GM10248 (cell line): ENCODE measurements at regions not wholly inside any gene's neighbourhood (a gene's known extent, or its start where the extent isn't known, plus 50 kb on each side); places are given as distances from the start of the nearest gene placed in this dataset.

Experiments
- CTCF ChIA-PET: fragments of 300-600 bp; sonication (Branson Sonifier 250); formaldehyde crosslinking; extraction: SDS; loops from one replicate; lab custom pipeline; 2021; ENCODE audit warnings: antibody characterized with exemption; lab: Yijun Ruan, JAX
- POLR2A ChIA-PET: fragments of 350-650 bp; sonication (Branson Sonifier 250); formaldehyde crosslinking; extraction: SDS; loops from one replicate; lab custom pipeline; 2020; ENCODE audit warnings: antibody characterized with exemption; lab: Yijun Ruan, JAX
- DNase-seq: peaks from one replicate; pipeline ENCODE4 v3.0.0; 2012; ENCODE audit errors: extremely low spot score
- CTCF ChIP-seq: IDR thresholded peaks from 2 replicates; pipeline ENCODE4 v1.5.1; 2012; ENCODE audit warnings: mild to moderate bottlenecking, low read depth; ENCODE audit errors: extremely low read depth, missing control alignments, control extremely low read depth

DNA sequence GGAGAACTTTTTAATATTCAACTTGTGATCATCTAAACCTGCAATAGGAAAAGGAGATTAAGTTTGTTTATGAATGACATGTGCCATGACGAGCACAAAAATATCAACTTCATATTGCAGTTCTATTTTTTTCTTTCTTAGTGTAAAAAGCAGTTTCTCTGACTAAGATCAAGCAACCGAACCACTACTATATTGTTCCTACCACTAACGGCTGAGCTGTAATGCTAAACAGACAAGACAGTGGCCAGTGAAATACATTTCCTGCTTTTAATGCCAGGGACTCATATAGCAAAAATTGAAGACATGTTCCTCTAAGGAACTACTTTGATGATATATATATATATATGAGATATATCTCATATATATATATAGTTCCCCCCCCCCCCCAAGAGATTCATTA is 1705.6 kb upstream of the TMEFF2 start:
- ChIA-PET CTCF (interaction anchor here (2.2 kb wide), 1 partner anchor 10 kb away, joined by 4 read pairs; no protein-coding TSS in a partner anchor), POLR2A (no interaction called here)
- no peak for DNase-seq
- TF ChIP-seq CTCF: no peak

DNA sequence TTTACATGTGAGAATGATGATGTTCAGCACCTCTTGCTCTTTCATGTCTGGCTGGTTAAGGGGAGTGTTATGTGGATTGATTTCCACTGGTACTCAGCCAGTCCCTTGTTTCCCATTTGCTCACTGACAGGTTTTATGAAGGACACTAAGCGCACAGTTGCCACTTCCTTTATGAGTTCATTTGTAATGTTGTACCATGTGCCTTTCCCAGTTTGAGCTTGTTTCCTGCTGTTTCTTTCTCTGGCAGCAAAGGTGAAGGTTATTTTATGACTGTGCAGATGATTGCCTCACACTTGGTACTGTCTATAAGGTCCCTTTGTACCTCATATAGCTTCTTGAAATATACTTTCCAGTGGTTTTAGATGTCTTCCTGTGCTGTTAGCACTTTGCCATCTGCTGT is 1700.5 kb upstream of the TMEFF2 start:
- ChIA-PET POLR2A (no interaction called here), CTCF (interaction anchor here (1.1 to 2.2 kb wide), 3 partner anchors 9 to 16 kb away, joined by 3 to 5 read pairs (median 3); no protein-coding TSS in a partner anchor)
- no peak for TF ChIP-seq CTCF
- no peak for DNase-seq

- POLR2A ChIA-PET: no interaction called here
- no peak for TF ChIP-seq CTCF
- CTCF ChIA-PET: interaction anchor here (1.3 to 2.2 kb wide), 3 partner anchors 10 to 34 kb away, joined by 3 to 5 read pairs (median 3); no protein-coding TSS in a partner anchor
- no peak for DNase-seq
Observed at GRCh38 chr2:193894081-193894480, 1699.3 kb upstream of the TMEFF2 start.

DNA sequence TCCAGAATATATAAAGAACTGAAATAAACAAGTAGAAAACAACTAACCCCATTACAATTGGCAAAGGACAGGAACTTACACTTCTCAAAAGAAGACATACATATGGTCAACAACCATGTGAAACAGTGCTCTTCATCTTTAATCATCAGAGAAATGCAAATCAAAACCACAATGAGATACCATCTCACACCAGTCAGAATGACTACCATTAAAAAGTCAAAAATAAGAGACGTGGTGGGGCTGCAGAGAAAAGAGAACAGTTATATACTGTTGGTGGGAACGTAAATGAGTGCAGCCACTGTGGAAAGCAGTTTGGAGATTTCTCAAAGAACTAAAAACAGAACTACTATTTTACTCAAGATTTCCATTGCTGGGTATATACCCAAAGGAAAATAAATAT is 1696.3 kb upstream of the TMEFF2 start:
- no peak for DNase-seq
- ChIA-PET POLR2A (no interaction called here), CTCF (no interaction called here)
- TF ChIP-seq CTCF: no peak

GRCh38 chr2:193885419-193885818 is 1690.7 kb upstream of the TMEFF2 start:
- POLR2A ChIA-PET: no interaction called here
- no peak for DNase-seq
- no peak for TF ChIP-seq CTCF
- CTCF ChIA-PET: interaction anchor here (1.1 kb wide), 1 partner anchor 10 kb away, joined by 3 read pairs; no protein-coding TSS in a partner anchor

DNA sequence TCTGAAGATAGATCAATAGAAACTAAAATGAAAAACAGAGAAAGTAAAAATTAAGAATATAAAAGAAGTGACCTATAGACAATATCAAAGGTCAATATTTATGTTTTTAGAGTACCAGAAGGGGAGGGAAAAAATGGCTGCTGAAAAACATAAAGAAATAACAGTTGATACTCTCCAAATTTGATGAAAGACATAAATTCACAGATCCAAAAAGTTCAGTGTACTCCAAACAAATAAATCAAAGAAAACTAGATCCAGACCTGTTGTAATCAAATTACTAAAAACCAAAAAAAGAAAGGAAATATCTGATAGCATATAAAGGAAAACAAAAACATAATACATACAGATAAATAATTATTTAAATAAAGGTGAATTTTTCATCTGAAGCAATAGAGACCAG is 1689.1 kb upstream of the TMEFF2 start:
- DNase-seq: no peak
- no peak for TF ChIP-seq CTCF
- POLR2A ChIA-PET: no interaction called here
- CTCF ChIA-PET: no interaction called here
